ENCODE measurements at regions not wholly inside any gene's neighbourhood (a gene's known extent, or its start where the extent isn't known, plus 50 kb on each side); places are given as distances from the start of the nearest gene placed in this dataset.
"Not testable (repeated sequence)": the region's sequence is repeated elsewhere in the genome, so short reads cannot be mapped to it uniquely, and the experiment has no call there.

DNA sequence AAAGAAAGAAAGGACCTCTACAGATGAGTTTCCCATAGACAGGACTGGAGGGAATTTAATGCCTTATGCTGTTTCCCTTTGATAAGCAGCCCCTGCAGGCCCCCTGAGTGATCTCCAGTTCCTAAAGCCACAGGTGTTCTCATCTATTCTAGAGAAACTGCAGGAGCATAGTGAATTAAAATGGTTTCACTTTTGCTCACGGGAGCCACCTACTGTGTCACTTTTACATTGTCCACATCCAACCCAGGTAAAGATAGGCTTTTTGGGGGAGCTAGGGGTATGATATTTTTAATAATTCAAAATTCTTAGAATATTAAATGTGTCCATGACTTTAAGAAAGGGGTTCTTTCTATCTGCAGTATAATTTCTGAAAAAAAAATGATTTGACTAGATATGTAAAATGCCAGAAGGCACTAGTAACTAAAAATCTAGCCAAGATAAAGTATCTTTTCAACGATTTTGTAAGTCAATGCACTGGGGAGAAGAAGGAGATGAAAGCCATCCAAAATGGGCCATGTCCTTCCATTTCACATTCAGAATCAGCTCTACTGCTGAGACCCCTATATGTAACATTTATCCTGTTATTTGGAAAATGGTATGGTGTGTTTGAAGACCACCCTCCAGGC is 267.3 kb upstream of the DUSP10 start:
- DNase-seq: no peak

DNA sequence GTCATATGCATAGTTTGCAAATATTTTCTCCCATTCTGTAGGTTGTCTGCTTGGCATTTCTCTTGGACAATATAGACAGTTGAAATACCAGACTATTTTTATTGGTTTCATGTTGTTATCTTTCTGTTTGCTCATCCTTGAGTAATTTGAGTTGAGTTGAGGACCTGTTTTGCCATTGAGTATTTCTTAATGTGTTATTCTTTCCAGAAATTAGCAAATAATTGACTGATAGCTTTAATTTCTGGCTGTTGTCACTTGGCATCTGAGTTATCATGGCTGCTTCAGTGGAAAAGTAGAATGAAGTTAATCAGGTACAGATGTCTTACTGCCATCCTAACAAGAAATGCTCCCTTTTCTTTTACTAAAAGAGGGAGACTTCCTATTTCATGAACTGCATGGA is 264.8 kb upstream of the DUSP10 start:
- no peak for DNase-seq

DNA sequence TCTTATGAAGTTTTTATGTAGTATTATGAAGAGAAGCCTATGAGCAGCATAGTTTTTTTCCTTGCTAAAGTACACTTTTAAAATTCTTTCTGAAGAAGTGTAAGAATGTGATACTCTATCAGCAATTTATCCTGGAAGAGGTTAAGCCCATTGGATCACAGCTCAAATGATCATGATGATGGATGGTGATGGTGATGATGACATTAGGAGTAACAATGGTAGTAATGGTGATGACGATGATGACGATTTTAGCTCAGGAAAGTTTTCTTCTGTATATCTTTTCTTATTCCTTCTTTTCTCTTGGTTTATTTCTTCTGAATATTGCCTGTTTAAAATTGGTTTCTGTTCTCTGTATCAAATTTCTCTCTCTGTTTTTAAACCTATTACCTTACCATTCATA is 262.9 kb upstream of the DUSP10 start:
- no peak for DNase-seq

DNA sequence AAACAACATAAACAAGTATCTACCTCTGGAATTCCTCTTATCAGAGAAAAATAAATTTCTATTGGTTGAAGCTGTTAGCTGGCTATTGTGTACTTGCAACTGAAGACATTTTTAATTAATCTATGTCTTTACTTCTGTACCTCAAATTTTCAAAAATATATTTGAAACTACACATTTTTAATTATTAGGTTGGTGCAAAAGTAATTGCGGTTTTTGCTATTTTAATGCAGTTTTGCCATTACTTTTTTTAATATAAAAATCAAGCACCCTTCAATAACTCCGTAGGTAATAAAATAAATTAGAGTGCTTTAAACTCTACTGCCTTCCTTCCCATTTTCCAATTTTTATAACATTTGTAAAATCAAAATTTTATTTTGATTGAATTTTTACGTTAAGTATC is 262.1 kb upstream of the DUSP10 start:
- DNase-seq: no peak

DNA sequence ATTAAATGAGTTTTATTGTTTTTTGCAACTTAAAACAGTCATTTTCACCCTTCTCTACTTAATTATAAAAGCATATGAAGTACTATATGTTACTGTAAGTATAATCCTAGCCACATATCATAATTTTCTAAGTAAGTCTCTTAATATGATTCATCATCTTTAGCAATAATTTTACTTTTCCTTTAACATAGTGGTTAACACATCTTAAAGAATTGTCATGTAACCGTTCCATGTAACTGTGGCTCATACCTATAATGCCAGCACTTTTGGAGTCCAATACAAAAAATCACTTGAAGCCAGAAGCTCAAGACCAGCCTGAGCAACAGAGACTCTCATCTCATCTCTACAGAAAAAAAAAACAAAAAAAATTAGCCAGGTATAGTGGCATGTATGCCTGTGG is 260.6 kb upstream of the DUSP10 start:
- DNase-seq: no peak

DNA sequence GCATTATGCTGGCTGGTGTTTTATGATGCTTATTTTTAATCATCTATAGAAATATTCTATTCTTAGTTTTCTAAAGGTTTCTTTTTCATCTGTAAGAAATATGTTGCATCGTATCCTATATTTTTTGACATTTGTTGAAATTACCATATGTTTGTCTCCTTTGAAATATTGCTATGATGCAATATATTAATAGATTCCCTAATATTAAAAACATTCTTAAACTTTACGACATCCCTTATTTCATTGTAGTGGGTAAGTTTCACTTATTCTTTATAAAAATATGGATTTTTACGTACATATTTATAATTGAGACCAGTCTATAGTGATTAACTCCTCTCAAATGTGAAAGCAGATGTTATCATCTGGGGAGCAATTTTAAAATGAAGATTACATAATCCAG is 258.2 kb upstream of the DUSP10 start:
- DNase-seq: no peak

DNA sequence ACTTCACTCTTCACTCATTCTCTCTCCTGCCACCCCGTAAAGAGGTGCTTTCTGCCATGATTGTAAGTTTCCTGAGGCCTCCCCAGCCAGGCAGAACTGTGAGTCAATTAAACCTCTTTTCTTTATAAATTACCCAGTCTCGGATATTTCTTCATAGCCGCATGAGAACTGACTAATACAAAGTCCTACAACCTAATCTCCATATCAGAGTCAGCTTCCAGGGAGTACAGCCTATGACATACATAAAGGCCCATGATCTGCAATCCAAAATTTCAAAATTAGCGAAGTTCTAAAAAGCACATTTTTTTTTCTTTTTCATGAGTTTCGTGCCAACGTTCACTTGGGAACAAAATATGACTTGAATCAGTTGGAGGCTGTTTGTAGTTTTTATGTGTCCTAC is 256.9 kb upstream of the DUSP10 start:
- DNase-seq: no peak

DNA sequence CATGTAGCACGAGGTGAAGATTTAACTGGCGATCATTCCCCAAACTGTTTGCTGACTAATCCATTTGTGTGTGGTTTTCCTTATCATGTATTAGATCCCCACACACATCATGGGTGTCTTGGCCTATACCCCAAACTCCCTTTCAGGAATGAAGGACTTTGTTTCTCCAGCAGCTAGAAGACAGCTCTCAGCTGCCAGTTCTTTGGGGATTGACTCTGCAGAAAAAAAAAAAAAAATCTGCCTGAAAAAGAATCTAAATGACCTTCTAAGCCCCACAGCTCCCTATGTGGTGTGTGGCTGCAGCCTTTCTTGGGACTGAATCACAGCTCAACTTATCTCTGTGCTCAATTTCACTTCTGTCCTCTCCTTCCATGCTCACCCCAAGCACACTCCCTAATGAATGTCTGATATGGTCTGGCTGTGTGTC is 256.3 kb upstream of the DUSP10 start:
- DNase-seq: no peak

DNA sequence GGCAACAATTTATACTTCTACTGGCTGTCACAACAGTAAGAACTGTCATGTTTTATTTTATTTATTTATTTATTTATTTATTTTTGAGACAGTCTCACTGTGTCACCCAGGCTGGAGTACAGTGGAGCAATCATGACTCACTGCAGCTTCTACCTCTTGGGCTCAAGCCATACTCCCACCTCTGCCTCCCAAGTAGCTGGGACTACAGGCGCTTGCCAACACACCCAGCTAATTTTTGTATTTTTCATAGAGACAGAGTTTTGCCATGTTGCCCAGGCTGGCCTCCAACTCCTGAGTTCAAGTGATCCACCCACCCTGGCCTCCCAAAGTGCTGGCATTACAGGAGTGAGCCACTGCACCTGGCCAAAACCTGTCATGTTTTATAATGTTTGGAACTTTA is 255.1 kb upstream of the DUSP10 start:
- DNase-seq: peak in 1 of 56 donors; percentile 27

DNA sequence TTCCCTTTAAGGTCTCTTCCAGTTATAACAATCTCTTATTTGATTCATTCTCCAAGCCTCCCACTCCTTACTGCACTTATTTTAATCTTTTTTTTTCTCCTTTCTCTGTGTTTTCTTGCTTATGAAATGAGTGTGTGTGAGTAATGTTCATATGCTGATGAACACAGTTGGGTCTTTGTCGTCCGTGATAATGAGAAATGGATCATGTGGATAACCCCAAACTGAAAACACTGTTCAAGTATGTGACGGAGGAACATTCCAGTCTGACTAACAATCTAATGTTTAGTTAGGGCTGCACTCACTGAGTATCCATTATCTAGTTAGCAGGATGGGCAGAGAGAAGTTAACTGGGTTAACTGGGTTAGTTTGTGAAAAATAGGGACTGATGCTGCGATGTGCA is 253.1 kb upstream of the DUSP10 start:
- DNase-seq: peak in 6 of 56 donors; percentile 8 to 53 (median 10)

DNA sequence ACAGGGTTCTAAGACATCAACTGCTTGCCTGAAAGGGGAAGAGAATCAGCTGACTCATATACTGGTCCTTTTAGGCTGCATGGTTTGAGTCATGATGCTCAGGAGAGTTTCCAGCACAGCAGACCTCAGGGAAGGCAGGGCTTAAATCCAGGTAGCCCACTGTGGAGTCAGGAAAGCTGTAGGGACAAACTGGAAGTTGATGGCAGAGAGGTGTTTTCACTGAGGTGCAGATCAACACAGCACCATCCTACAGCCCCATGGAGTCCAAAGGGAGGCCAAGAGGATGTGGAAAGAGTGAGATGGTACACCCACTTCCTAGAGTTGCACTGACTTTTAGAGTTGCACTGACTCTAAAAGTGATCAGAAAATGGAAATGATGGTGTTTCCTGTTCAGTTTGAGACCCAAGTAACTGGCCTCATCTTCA is 252.4 kb upstream of the DUSP10 start:
- no peak for DNase-seq

DNA sequence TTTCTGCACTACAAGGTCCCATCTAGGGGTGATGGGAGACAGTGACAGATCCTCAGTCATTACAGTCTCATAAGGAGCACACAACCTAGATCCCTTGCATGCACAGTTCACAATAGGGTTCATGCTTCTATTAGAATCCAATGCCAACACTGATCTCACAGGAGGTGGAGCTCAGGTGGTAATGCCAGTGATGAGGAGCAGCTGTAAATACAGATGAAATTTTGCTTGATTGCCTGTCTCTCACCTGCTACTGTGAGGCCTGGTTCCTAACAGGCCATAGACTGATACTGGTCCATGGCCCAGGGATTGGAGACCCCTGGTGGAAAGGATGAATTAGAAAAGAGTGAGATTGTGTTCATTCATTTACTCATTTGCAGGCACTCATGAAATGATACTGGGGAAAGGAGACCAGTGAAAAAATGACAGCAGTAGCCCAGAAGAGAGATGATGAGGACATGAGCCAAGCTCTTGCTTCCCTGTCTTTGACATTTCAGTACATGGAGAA is 251.6 kb upstream of the DUSP10 start:
- no peak for DNase-seq

DNA sequence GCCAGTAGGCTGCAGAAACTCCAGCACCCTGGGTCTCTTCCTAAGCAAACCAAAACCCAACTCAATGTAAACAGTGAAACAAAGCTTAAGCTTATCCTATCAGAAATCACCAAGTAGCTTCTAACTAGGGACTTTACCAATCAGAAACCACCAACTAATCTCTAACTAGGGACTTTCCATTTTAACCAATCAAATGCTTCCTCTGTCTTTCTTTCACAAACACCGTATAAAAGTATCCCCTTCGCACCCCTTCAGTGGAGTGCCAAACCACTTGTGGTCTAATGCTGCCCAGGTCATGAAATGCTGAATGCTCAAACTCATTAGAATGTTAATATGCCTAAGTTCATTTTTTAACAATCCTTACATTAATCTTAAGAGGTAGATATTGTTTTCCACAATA is 250.5 kb upstream of the DUSP10 start:
- no peak for DNase-seq

DNA sequence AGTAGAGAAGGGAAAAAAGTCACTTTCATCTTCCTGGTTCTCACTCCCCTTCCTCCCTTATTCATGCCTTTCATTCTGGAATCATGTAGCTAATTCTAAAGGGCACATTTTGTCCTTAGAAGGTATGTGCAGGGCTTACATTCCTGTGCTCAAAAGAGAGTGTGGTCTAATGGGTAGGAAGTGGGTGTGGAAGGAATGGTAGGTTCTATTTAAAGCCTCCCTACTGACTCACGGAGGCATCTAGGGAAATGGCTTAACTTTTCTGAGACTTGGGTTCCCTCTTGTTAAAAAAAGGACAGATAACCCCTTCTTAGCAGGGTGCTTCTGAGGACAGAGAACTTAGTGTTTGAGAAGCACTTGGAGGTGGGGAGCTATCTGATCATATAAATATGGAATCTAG is 249.3 kb upstream of the DUSP10 start:
- no peak for DNase-seq

DNA sequence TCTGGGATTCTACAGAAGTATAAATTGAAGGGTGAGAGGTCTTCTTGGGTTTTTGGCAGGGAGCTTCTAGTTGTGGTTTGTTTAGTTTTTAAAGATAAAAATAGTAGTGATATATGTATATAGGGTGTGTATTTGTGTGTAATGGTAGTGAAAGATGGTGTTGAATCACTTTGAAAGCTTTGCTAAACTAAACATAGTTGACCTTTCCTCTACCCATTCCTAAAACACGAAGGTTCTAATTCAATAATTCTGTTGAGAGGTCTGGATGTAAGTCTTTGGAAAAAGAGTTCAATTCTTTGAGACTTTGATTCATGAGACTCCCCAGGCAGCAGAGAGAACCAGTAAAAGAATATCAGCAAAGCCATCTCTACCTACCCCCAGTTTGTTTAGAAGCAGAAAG is 247.9 kb upstream of the DUSP10 start:
- DNase-seq: no peak

DNA sequence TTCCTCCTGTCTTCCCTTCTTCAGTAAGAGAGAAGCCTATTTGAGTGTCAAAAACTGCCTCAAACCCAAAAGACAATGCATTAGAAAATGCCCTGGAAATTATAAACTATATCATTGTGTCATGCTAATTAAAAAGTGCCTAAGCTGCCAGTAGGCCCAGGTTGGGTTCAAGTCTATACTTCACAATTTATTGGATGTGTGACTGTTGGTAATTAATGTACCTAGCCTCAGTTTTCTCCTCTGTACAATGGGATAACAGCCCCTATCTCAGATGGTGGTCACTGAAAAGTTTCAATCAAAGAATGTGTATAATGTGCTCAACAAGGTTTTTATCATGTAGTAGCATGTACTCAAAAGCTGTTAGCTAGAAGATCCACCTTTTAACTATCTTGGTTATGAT is 246.9 kb upstream of the DUSP10 start:
- DNase-seq: no peak

DNA sequence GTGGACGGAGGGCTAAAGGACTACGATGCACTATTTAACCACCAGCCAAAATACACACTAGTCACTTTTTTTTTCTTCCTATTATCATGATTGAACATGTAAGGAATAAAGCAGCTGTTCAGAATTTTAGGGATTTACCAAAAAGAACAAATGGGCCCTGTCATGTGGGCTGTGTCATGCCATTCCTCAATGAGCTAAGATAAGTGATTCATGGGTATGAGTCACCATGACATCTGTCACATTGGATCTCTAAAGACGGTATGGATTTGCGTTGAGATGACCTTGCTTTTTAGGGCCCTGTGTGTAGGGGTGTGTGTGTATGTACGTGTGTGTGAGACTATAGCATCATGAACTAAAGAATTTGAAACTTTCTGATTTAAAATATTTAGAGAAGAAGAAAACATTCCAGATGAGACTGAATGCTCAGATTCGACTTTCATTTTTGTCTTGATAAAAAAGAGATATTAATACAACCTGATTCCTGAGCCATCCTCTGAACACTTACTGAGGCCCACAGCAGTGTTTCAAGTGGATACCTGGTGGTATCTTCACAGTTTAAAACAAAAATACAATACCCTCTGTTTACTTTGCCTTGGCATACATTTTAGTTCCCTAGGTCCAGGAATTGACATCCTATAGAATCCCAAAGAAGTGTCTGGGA is 246.1 kb upstream of the DUSP10 start:
- DNase-seq: peak in 7 of 56 donors; percentile 2 to 63 (median 17)

DNA sequence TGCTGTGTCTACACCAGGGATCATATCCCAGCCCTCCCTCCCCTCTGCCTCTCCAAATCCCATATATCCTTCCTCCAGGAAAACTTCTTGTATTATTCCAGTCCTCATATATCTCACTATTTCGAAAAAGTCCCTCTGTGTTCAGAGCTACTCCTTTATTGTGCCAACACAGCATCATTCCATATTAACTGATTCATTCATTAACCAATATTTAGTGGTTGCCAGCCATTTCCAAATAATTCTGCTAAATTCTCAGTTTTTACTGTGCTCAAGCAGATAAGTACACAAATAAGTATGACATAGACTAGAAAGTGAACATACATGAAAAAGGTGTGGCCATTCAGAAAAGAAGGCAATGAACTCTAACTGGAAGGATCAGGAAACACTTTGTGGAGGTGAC is 241.6 kb upstream of the DUSP10 start:
- DNase-seq: no peak

DNA sequence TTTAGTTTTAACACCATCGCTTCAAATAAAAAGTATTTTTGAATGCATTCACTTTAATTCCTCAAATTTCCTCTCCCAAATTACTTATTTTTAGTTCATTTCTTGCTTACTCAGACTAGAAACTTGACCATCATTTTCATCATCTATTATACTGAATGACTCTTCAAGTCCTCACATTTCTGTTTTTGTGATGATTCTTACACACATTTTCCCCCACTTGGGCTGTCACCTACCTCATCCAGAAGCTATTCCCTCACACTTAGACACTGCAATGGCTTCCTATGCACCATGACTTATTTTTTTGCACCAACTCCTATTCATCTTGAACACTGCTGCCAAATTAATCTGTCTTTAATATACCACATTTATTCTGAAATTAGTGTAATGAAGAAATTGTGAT is 239.6 kb upstream of the DUSP10 start:
- DNase-seq: no peak

DNA sequence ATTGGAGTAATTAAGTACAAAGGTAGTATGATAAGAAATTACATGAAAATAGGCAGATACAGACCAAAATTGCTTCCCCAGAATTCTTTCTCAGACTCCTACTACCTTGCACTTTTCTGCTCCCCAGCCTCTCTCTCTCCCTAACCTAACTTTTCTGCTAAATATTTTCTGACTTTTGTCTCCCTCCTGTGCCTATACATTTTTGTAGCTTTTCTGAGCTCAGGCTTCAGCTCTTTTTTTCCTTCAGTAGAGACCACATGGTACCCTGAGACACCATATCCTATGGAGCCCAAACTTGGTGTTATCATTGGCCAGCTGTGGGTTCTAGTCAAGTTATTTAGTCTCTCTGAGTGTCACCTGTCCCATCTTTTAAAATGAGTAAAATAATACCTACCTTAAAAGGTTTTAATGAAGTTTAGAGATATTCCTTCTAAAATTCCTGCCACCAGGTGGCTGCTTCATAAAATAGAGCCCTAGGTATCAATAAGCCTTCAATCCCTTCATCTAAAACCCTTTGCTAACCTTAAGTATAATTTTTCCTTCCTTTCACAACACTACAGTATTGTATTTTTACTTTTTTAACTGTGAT is 237.6 kb upstream of the DUSP10 start:
- DNase-seq: no peak

DNA sequence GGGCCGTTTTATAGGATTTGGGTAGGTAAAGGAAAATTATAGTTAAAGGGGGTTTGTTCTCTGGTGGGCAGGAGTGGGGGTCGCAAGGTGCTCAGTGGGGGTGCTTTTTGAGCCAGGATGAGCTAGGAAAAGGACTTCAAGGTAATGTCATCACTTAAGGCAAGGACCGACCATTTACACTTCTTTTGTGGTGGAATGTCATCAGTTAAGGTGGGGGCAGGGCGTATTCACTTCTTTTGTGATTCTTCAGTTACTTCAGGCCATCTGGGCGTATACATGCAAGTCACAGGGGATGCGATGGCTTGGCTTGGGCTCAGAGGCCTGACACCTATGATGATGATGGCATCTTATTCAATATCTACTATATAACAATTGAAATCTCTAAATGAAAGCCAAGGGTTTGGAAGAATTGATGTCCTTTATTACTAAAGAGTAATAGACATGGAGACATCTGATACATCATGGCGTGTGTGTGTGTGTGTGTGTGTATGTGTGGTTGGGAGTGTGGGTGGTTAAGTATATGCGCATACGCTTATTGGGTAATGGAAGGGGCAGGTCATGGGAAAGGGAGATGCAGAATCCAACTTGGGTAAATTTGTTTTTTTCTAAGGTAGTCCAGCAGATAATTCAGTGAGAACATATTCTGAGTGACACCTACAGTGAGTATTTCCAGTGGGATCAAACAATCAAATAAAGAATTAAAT is 236.9 kb upstream of the DUSP10 start:
- not testable (repeated sequence) for DNase-seq

DNA sequence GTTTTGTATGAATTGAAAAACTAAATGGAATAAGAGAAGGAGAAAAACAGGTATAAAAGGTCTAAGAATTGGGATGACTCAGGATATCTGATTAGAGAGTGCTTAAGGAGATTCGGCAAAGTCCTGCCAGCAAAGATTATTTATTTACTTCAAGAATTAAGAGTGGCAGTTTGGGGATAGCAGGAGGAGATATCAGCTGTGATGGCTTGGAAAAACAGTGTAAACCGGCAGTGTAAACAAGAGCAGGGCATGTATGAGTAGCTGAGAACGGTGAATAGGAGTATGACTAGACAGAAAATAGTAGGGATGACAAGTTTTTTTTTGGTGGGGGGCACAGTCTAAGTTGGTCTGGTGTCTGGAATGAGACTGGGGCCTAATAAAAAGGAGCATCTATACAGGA is 231.9 kb upstream of the DUSP10 start:
- not testable (repeated sequence) for DNase-seq

Data from nucleus accumbens (tissue), 56 donors.